Endodermal cell (in vitro differentiated cells): ENCODE measurements at regions not wholly inside any gene's neighbourhood (a gene's known extent, or its start where the extent isn't known, plus 50 kb on each side); places are given as distances from the start of the nearest gene placed in this dataset.
A peak's percentile ranks its signal among the peaks of the same experiment; 100 is the strongest.

ENCODE experiments used
- DNase-seq: peaks from one replicate; pipeline ENCODE4 v3.0.0-alpha.2; 2017
- H3K27ac ChIP-seq: 2 replicates; pipeline ENCODE4 v1.5.1; 2013; ENCODE audit warnings: mild to moderate bottlenecking, low read depth, low read length, moderate library complexity
- H3K27me3 ChIP-seq: 2 replicates; pipeline ENCODE4 v1.6.1; 2013; ENCODE audit warnings: mild to moderate bottlenecking, low read length, moderate library complexity; ENCODE audit not compliant: insufficient read depth, control insufficient read depth, poor library complexity, severe bottlenecking
- H3K36me3 ChIP-seq: 2 replicates; pipeline ENCODE4 v1.7.0; 2013; ENCODE audit warnings: mild to moderate bottlenecking, low read length, moderate library complexity; ENCODE audit not compliant: control insufficient read depth, insufficient read depth
- H3K4me1 ChIP-seq: one replicate; pipeline ENCODE4 v1.7.0; 2013; ENCODE audit warnings: low read length; ENCODE audit not compliant: control insufficient read depth, insufficient read depth
- H3K4me3 ChIP-seq: 2 replicates; pipeline ENCODE4 v1.5.1; 2013; ENCODE audit warnings: mild to moderate bottlenecking, low read length, moderate library complexity
- H3K9ac ChIP-seq: 2 replicates; pipeline ENCODE4 v1.6.1; 2013; ENCODE audit warnings: mild to moderate bottlenecking, low read length, moderate library complexity; ENCODE audit not compliant: poor library complexity, severe bottlenecking; ENCODE audit errors: extremely low read depth
- H3K9me3 ChIP-seq: 2 replicates; pipeline ENCODE4 v1.6.1; 2013; ENCODE audit warnings: mild to moderate bottlenecking, low read length, moderate library complexity; ENCODE audit not compliant: control insufficient read depth
- H3K27ac Mint-ChIP-seq: 2 replicates; pipeline ENCODE4 v1.8.0; 2020; ENCODE audit warnings: mixed read lengths
- H3K27me3 Mint-ChIP-seq: 2 replicates; pipeline ENCODE4 v1.8.0; 2021; ENCODE audit warnings: mild to moderate bottlenecking, mixed read lengths; ENCODE audit not compliant: insufficient read depth
- H3K36me3 Mint-ChIP-seq: 2 replicates; pipeline ENCODE4 v1.8.0; 2020; ENCODE audit warnings: low read depth, mixed read lengths
- H3K4me1 Mint-ChIP-seq: 2 replicates; pipeline ENCODE4 v1.8.0; 2020; ENCODE audit warnings: mixed read lengths
- H3K4me3 Mint-ChIP-seq: 2 replicates; pipeline ENCODE4 v1.8.0; 2020; ENCODE audit warnings: mild to moderate bottlenecking, moderate library complexity, mixed read lengths
- H3K9me3 Mint-ChIP-seq: 2 replicates; pipeline ENCODE4 v1.8.0; 2020; ENCODE audit warnings: mild to moderate bottlenecking, mixed read lengths
- CTCF ChIP-seq: fragments of 200-600 bp; sonication (generic); conservative IDR thresholded peaks from 2 replicates; pipeline ENCODE4 v1.5.0; 2021; ENCODE audit warnings: antibody characterized with exemption, mild to moderate bottlenecking
- WGBS, 2 experiments: methylation state at CpG; one replicate each; pipeline versions ENCODE4 v1.1.5 to v1.1.7; 2013; ENCODE audit warnings: missing lambda C conversion rate in 2 of 2, mixed read lengths in 1 of 2; ENCODE audit not compliant: insufficient coverage in 1 of 2, insufficient read length in 1 of 2; 5-methylcytosine and 5-hydroxymethylcytosine counted together

DNA sequence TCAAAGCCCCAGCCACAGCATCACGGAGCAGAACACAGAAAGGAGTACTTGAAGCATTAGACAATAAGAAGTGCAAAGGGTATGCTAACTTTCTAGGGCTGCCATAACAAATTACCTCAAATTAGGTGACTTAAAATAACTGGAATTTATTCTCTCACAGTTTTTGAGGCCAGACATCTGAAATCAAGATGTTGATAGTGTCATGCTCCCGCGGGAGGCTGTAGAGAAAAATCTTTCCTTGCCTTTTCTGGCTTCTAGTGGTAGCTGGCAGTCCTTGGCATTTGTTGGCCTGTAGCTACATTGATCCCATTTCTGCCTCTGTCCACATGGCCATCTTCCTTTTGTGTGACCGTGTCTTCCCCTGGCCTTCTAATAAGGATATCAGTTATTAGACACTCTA is 51.9 kb upstream of the SPDL1 start:
- Histone ChIP-seq H3K4me3 (no peak overlapping the region), H3K27me3 (peaks cover 61% of the 10 kb centered on the region), H3K9ac (no peak overlapping the region), H3K4me1 (peaks cover 9% of the 10 kb centered on the region), H3K9me3 (peaks cover 13% of the 10 kb centered on the region), H3K27ac (no peak overlapping the region), H3K36me3 (no peaks in the 10 kb centered on the region)
- no peak for DNase-seq
- Mint-ChIP-seq H3K36me3 (no peaks in the 10 kb centered on the region), H3K4me1 (peaks cover 10% of the 10 kb centered on the region), H3K27me3 (peaks cover 76% of the 10 kb centered on the region), H3K27ac (no peak overlapping the region), H3K9me3 (peaks cover 11% of the 10 kb centered on the region), H3K4me3 (no peak overlapping the region)
- no peak for TF ChIP-seq CTCF
- WGBS, 2 experiments, result 95 to 96% methylated on average over 4 of the region's 4 CpGs

GRCh38 chr5:169527863-169528262 is 55.7 kb upstream of the SPDL1 start:
- Histone ChIP-seq H3K36me3 (no peaks in the 10 kb centered on the region), H3K9me3 (peaks cover 36% of the 10 kb centered on the region), H3K27me3 (peaks cover 31% of the 10 kb centered on the region), H3K4me3 (no peak overlapping the region), H3K27ac (no peak overlapping the region), H3K4me1 (peaks cover 9% of the 10 kb centered on the region), H3K9ac (no peak overlapping the region)
- Mint-ChIP-seq H3K27me3 (peaks cover 65% of the 10 kb centered on the region), H3K4me3 (no peak overlapping the region), H3K27ac (no peak overlapping the region), H3K9me3 (peaks cover 28% of the 10 kb centered on the region), H3K36me3 (no peaks in the 10 kb centered on the region), H3K4me1 (peaks cover 10% of the 10 kb centered on the region)
- TF ChIP-seq CTCF, result no peak
- DNase-seq, result no peak

DNA sequence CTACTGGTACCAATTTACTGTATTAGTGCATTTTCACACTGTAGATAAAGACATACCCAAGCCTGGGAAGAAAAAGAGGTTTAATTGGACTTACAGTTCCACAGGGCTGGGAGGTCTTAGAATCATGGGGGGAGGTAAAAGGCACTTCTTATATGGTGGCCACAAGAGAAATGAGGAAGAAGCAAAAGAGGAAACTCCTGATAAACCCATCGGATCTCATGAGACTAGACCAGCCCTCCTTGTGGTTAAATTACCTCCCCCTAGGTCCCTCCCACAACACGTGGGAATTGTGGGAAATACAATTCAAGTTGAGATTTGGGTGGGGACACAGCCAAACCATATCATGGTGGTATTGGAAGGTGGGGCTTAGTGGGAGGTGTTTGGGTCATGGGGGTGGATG is 56.5 kb upstream of the SPDL1 start:
- no peak for DNase-seq
- 93% methylated on average over 1 of the region's 2 CpGs; no CpG with 5 or more reads in 1 of the 2 experiments for WGBS, 2 experiments
- Mint-ChIP-seq H3K4me1 (peaks cover 10% of the 10 kb centered on the region), H3K4me3 (no peak overlapping the region), H3K9me3 (peaks cover 28% of the 10 kb centered on the region), H3K27ac (no peak overlapping the region), H3K27me3 (peaks cover 66% of the 10 kb centered on the region), H3K36me3 (no peaks in the 10 kb centered on the region)
- H3K27ac ChIP-seq, result no peak overlapping the region
- peaks cover 32% of the 10 kb centered on the region for H3K27me3 ChIP-seq
- peak overlapping the region; percentile 29 for H3K4me3 ChIP-seq
- no peak overlapping the region for H3K9ac ChIP-seq
- H3K9me3 ChIP-seq, result peaks cover 36% of the 10 kb centered on the region
- no peaks in the 10 kb centered on the region for H3K36me3 ChIP-seq
- H3K4me1 ChIP-seq, result peaks cover 9% of the 10 kb centered on the region
- TF ChIP-seq CTCF, result no peak
